ENCODE measurements at regions not wholly inside any gene's neighbourhood (a gene's known extent, or its start where the extent isn't known, plus 50 kb on each side); places are given as distances from the start of the nearest gene placed in this dataset.

GRCh38 chr10:16381083-16381482, 55.7 kb upstream of the PTER start:
- DNase-seq = no peak

- no peak for DNase-seq
Observed at GRCh38 chr10:16384021-16384420, 52.8 kb upstream of the PTER start.

- DNase-seq = peak; percentile 6
Observed at GRCh38 chr10:16386855-16387254, 50.0 kb upstream of the PTER start.
